A673 (cell line): ENCODE measurements at regions not wholly inside any gene's neighbourhood (a gene's known extent, or its start where the extent isn't known, plus 50 kb on each side); places are given as distances from the start of the nearest gene placed in this dataset.
A peak's percentile ranks its signal among the peaks of the same experiment; 100 is the strongest.

ENCODE experiments used
- BruUV-seq: library from RNA; stranded (reverse); fragments of 400-500 nt; replicated peaks from 2 replicates; lab custom pipeline; 2021; lab: Mats Ljungman, UMichigan
- CTCF ChIA-PET: fragments of 300-600 bp; sonication (Branson Sonifier 250); formaldehyde crosslinking; loops from one replicate; lab custom pipeline; 2022; ENCODE audit warnings: antibody characterized with exemption; lab: Charles Lee
- POLR2A ChIA-PET: fragments of 300-600 bp; sonication (Branson Sonifier 250); formaldehyde crosslinking; loops from one replicate; lab custom pipeline; 2022; ENCODE audit warnings: antibody characterized with exemption; ENCODE audit not compliant: low non-redundant PET; lab: Charles Lee
- DNase-seq: peaks from one replicate; pipeline ENCODE4 v3.0.0-alpha.2; 2015; ENCODE audit warnings: low spot score
- H3K27ac ChIP-seq: fragments of 200-600 bp; sonication (generic); 2 replicates; pipeline ENCODE4 v1.5.1; 2016; ENCODE audit warnings: mixed run types, low read depth, mild to moderate bottlenecking, mixed read lengths, antibody characterized with exemption, low read length; ENCODE audit not compliant: poor library complexity, severe bottlenecking
- H3K27me3 ChIP-seq: fragments of 200-600 bp; sonication (generic); replicated peaks from 2 replicates; pipeline ENCODE4 v1.6.1; 2017; ENCODE audit warnings: mixed run types, low read depth, mild to moderate bottlenecking, mixed read lengths, antibody characterized with exemption, low read length; ENCODE audit not compliant: insufficient read depth, poor library complexity
- H3K36me3 ChIP-seq: fragments of 200-600 bp; sonication (generic); 2 replicates; pipeline ENCODE4 v1.6.1; 2016; ENCODE audit warnings: mixed run types, mild to moderate bottlenecking, mixed read lengths, antibody characterized with exemption, low read length; ENCODE audit not compliant: insufficient read depth, poor library complexity, severe bottlenecking
- H3K4me1 ChIP-seq: fragments of 200-600 bp; sonication (generic); 2 replicates; pipeline ENCODE4 v1.6.1; 2017; ENCODE audit warnings: mixed run types, mild to moderate bottlenecking, mixed read lengths, antibody characterized with exemption, low read length; ENCODE audit not compliant: insufficient read depth, poor library complexity, severe bottlenecking
- H3K4me3 ChIP-seq: fragments of 200-600 bp; sonication (generic); 2 replicates; pipeline ENCODE4 v1.5.1; 2016; ENCODE audit warnings: low read depth, mixed run types, mild to moderate bottlenecking, mixed read lengths, low read length; ENCODE audit not compliant: poor library complexity, severe bottlenecking
- H3K9me3 ChIP-seq: fragments of 200-600 bp; sonication (generic); 2 replicates; pipeline ENCODE4 v1.6.1; 2016; ENCODE audit warnings: mixed run types, low read depth, mild to moderate bottlenecking, mixed read lengths, antibody characterized with exemption, low read length; ENCODE audit not compliant: poor library complexity, severe bottlenecking
- EZH2 ChIP-seq: fragments of 200-600 bp; sonication (generic); IDR thresholded peaks from 2 replicates; pipeline ENCODE4 v1.6.1; 2017; ENCODE audit warnings: borderline replicate concordance, low read depth, mild to moderate bottlenecking, mixed read lengths, antibody characterized with exemption, low read length; ENCODE audit not compliant: poor library complexity, severe bottlenecking
- intact Hi-C: fragments of 100-400 bp; cut with micrococcal nuclease; formaldehyde crosslinking; loops from one replicate; pipeline ENCODE4 v1.10.0; 2022; ENCODE audit not compliant: unreplicated experiment
- TF ChIP-seq, protein P1 (sequence below): fragments of 300-800, 200-600 bp; sonication (generic); conservative IDR thresholded peaks from 2 replicates; pipeline ENCODE4 v1.5.1; 2017; ENCODE audit warnings: low read depth, mild to moderate bottlenecking, antibody characterized with exemption, low read length, moderate library complexity, mixed read lengths

DNA sequence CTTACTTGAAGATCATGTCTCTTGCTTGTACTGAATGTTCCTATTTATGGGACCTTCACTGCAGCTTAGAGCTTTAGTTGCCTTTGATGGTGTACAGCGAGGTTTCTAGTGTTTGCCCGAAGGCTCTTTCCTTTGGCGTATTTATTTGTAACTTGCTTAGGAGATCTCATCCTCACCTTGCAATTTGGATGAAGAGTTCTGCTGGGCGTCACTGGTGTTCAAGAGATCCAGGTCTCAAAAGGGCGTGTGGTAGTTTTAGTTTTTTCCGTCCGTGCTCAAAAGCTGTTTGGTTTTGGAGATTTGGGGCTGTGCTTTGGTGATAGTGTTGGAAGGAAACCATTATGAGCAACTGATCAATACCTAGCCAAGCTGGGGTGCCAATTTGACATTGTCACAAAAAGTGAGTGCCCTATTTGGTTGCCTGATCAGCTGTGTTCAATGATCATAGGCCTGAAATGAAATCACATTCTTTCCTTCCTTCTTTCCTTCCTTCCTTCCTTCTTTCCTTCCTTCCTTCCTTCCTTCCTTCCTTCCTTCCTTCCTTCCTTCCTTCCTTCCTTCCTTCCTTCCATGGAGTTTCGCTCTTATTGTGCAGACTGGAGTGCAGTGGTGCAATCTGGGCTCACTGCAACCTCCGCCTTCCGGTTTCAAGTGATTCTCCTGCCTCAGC, 69.7 kb upstream of the GRAMD1B start:
- H3K27me3 ChIP-seq = peaks cover 7% of the 10 kb centered on the region
- TF ChIP-seq, protein P1, sequence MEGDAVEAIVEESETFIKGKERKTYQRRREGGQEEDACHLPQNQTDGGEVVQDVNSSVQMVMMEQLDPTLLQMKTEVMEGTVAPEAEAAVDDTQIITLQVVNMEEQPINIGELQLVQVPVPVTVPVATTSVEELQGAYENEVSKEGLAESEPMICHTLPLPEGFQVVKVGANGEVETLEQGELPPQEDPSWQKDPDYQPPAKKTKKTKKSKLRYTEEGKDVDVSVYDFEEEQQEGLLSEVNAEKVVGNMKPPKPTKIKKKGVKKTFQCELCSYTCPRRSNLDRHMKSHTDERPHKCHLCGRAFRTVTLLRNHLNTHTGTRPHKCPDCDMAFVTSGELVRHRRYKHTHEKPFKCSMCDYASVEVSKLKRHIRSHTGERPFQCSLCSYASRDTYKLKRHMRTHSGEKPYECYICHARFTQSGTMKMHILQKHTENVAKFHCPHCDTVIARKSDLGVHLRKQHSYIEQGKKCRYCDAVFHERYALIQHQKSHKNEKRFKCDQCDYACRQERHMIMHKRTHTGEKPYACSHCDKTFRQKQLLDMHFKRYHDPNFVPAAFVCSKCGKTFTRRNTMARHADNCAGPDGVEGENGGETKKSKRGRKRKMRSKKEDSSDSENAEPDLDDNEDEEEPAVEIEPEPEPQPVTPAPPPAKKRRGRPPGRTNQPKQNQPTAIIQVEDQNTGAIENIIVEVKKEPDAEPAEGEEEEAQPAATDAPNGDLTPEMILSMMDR = no peak
- no peak for TF ChIP-seq EZH2
- CTCF ChIA-PET = no interaction called here
- no peak for DNase-seq
- no peak overlapping the region for H3K4me3 ChIP-seq
- POLR2A ChIA-PET = interaction anchor here (0.8 kb wide), 1 partner anchor 15 kb away, joined by 3 read pairs; no protein-coding TSS in a partner anchor
- no peak overlapping the region for H3K27ac ChIP-seq
- no peaks in the 10 kb centered on the region for H3K9me3 ChIP-seq
- no peaks in the 10 kb centered on the region for H3K36me3 ChIP-seq
- intact Hi-C loops = no loop called here
- no TSS peak for BruUV-seq
- peaks cover 18% of the 10 kb centered on the region for H3K4me1 ChIP-seq

DNA sequence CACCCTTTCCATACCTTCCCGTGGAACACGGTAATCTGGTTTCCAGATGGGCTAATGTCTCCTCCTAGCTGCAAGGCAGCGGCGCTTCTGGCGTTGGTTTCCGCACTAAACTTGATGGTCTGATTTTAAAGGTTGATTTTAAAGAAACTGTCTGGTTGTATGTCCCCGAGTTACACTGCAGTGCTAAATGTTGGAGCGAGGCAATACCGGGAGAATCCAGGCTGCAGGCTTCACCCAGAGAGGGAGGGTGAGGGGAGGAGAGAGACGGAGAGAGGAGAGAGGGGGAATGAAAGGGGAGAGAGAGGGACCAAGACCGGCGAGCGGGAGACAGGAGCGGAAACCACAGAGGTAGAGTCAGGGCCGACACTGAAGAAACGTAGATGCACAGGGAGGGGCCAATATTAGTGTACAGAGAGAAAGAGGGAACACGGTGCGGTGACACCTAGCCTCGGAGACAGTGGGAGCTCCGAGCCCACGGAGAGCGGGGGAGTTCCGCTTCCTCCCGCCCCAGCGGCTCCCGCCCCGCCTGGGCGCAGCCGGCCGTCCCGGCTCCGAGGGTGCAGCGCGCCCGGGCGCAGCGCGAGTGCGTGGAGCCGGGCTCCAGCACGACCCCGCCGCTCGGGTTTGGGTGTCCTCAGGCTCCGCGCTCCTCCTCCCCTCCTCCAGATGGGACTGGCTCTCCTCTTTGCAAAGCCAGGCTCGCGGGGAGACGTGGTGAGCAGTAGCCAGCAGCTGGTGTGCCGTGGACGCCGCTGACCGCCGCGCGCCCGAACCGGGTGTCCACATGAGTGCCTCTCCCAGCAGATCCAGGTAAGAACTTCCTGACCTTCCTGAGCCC, 71.9 kb upstream of the GRAMD1B start:
- intact Hi-C loops = no loop called here
- H3K9me3 ChIP-seq = no peaks in the 10 kb centered on the region
- BruUV-seq = TSS peak; percentile 34
- peak overlapping the region; percentile 56 for H3K4me3 ChIP-seq
- POLR2A ChIA-PET = no interaction called here
- H3K27ac ChIP-seq = no peak overlapping the region
- peaks cover 8% of the 10 kb centered on the region for H3K4me1 ChIP-seq
- peaks cover 7% of the 10 kb centered on the region for H3K27me3 ChIP-seq
- H3K36me3 ChIP-seq = no peaks in the 10 kb centered on the region
- peak; percentile 54 for DNase-seq
- CTCF ChIA-PET = interaction anchor here (0.6 kb wide), 1 partner anchor 49 kb away, joined by 6 read pairs; no protein-coding TSS in a partner anchor
- TF ChIP-seq, protein P1 = peak; percentile 58
- TF ChIP-seq EZH2 = peak; percentile 57

DNA sequence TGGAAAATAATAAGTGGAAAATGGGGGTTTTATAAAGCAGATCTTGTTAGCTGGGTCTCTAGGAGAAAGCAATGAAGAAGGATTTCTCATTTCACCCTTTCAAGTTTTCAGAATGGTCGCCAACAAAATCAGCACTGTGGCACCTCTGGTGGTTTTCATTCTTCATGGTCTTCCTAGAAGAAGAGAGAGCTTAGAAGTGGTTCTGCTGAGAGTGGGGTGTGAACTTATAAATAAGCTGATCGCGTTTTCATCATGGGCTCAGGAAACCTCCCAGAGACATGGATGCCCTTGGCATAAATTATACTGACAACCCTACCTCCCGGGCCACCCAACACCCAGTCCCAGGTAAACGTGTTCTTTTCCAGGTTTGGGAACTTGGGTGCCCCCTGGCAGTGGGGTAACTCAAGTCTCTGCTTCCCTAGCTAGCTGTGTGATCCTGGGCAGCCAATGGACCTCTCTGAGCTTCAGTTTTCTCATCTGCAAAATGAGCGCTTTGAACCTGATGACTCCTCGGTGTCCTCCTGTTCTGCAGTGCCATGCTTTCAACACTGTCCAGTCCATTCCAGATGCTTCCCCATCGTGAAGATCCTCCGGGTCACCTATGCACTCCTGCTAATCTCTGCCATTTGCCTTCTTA, 72.6 kb upstream of the GRAMD1B start:
- DNase-seq = no peak
- peak overlapping the region; percentile 56 for H3K4me3 ChIP-seq
- ChIA-PET POLR2A (no interaction called here), CTCF (no interaction called here)
- TF ChIP-seq, protein P1 = no peak
- no peak for TF ChIP-seq EZH2
- no peak overlapping the region for H3K27ac ChIP-seq
- intact Hi-C loops = no loop called here
- no peaks in the 10 kb centered on the region for H3K36me3 ChIP-seq
- H3K27me3 ChIP-seq = peaks cover 7% of the 10 kb centered on the region
- peaks cover 1% of the 10 kb centered on the region for H3K4me1 ChIP-seq
- no peaks in the 10 kb centered on the region for H3K9me3 ChIP-seq
- BruUV-seq = no TSS peak
